ENCODE measurements at regions not wholly inside any gene's neighbourhood (a gene's known extent, or its start where the extent isn't known, plus 50 kb on each side); places are given as distances from the start of the nearest gene placed in this dataset.

GRCh38 chr7:22922307-22922706 lies 91.6 kb downstream of the HYCC1 start:
- intact Hi-C loops (cut with micrococcal nuclease; ENCODE audit: unreplicated experiment) (no loop called here), in situ Hi-C loops (cut with HindIII; ENCODE audit: low pct_unique_long_range_greater_than_20kb, low sequenced_read_pairs) (no loop called here)
- H3K27me3 ChIP-seq (ENCODE audit: control insufficient read depth, insufficient read depth, low read length): no peaks in the 10 kb centered on the region
- DNase-seq (ENCODE audit: low read depth, low spot score) (no peak), ATAC-seq (no peak)
- H3K27ac ChIP-seq (ENCODE audit: low read length): no peak overlapping the region
- H3K4me1 ChIP-seq (ENCODE audit: control insufficient read depth, insufficient read depth, low read length): no peaks in the 10 kb centered on the region
- CTCF ChIA-PET: interaction anchor here (0.8 kb wide), 1 partner anchor 134 kb away, joined by 3 read pairs; no protein-coding TSS in a partner anchor
- TF ChIP-seq CTCF (IDR thresholded peaks at IDR 0.05) (no peak), REST (IDR thresholded peaks at IDR 0.05; ENCODE audit: insufficient read depth in 1 of 2, low read depth in 2 of 2, low read length in 1 of 2) (no peak), TCF7L2 (IDR thresholded peaks at IDR 0.05; ENCODE audit: low read depth, low read length) (no peak), POLR2AphosphoS5 (IDR thresholded peaks at IDR 0.05; ENCODE audit: low read depth, low read length) (no peak)
- no TSS peak for BruUV-seq (replicated peaks)
- no peak overlapping the region for H3K4me3 ChIP-seq (ENCODE audit: low read depth in 2 of 2, low read length in 2 of 2)
- no peaks in the 10 kb centered on the region for H3K36me3 ChIP-seq (ENCODE audit: control insufficient read depth, insufficient read depth, low read length)
- no peaks in the 10 kb centered on the region for H3K9me3 ChIP-seq (ENCODE audit: control insufficient read depth, insufficient read depth, low read depth, low read length)
- POLR2A ChIA-PET: no interaction called here

GRCh38 chr7:22921386-22922086 lies 92.4 kb downstream of the HYCC1 start:
- no peak for DNase-seq (ENCODE audit: low read depth, low spot score)
- BruUV-seq (replicated peaks): no TSS peak
- Histone ChIP-seq H3K27me3 (ENCODE audit: control insufficient read depth, insufficient read depth, low read length) (no peaks in the 10 kb centered on the region), H3K36me3 (ENCODE audit: control insufficient read depth, insufficient read depth, low read length) (no peaks in the 10 kb centered on the region), H3K9me3 (ENCODE audit: control insufficient read depth, insufficient read depth, low read depth, low read length) (no peaks in the 10 kb centered on the region), H3K4me3 (ENCODE audit: low read depth in 2 of 2, low read length in 2 of 2) (no peak overlapping the region), H3K27ac (ENCODE audit: low read length) (no peak overlapping the region), H3K4me1 (ENCODE audit: control insufficient read depth, insufficient read depth, low read length) (no peaks in the 10 kb centered on the region)
- ATAC-seq: no peak
- intact Hi-C loops (cut with micrococcal nuclease; ENCODE audit: unreplicated experiment): no loop called here
- ChIA-PET CTCF (no interaction called here), POLR2A (no interaction called here)
- in situ Hi-C loops (cut with HindIII; ENCODE audit: low pct_unique_long_range_greater_than_20kb, low sequenced_read_pairs): no loop called here
- TF ChIP-seq TCF7L2 (IDR thresholded peaks at IDR 0.05; ENCODE audit: low read depth, low read length) (no peak), POLR2AphosphoS5 (IDR thresholded peaks at IDR 0.05; ENCODE audit: low read depth, low read length) (no peak), SIN3A (IDR thresholded peaks at IDR 0.05; ENCODE audit: borderline replicate concordance, insufficient read depth, low read depth, low read length) (no peak), REST (IDR thresholded peaks at IDR 0.05; ENCODE audit: insufficient read depth in 1 of 2, low read depth in 2 of 2, low read length in 1 of 2) (no peak), CTCF (IDR thresholded peaks at IDR 0.05) (no peak)

Measured in Panc1 (cell line).